ENCODE measurements at regions not wholly inside any gene's neighbourhood (a gene's known extent, or its start where the extent isn't known, plus 50 kb on each side); places are given as distances from the start of the nearest gene placed in this dataset.
A peak's percentile ranks its signal among the peaks of the same experiment; 100 is the strongest.
"Not testable (repeated sequence)": the region's sequence is repeated elsewhere in the genome, so short reads cannot be mapped to it uniquely, and the experiment has no call there.

GRCh38 chr12:45490232-45490881 lies 239.1 kb upstream of the ARID2 start:
- ATAC-seq = no peak

GRCh38 chr12:45494279-45494678 lies 235.2 kb upstream of the ARID2 start:
- no peak for ATAC-seq

- no peak for ATAC-seq
Observed at GRCh38 chr12:45498645-45499044, 230.9 kb upstream of the ARID2 start.

GRCh38 chr12:45502481-45503128 lies 226.9 kb upstream of the ARID2 start:
- no peak for ATAC-seq

GRCh38 chr12:45503899-45504298 lies 225.6 kb upstream of the ARID2 start:
- no peak for ATAC-seq

GRCh38 chr12:45504316-45505010 lies 225.0 kb upstream of the ARID2 start:
- ATAC-seq = no peak

GRCh38 chr12:45509187-45509586 lies 220.3 kb upstream of the ARID2 start:
- ATAC-seq = no peak

GRCh38 chr12:45509621-45510020 lies 219.9 kb upstream of the ARID2 start:
- no peak for ATAC-seq

GRCh38 chr12:45517381-45517780 lies 212.1 kb upstream of the ARID2 start:
- ATAC-seq = no peak

GRCh38 chr12:45518291-45519235 lies 210.9 kb upstream of the ARID2 start:
- peak; percentile 78 to 86 for ATAC-seq

- ATAC-seq = no peak
Observed at GRCh38 chr12:45522227-45522626, 207.3 kb upstream of the ARID2 start.

- ATAC-seq = not testable (repeated sequence)
Observed at GRCh38 chr12:45526823-45527222, 202.7 kb upstream of the ARID2 start.

- ATAC-seq = no peak
Observed at GRCh38 chr12:45532113-45532512, 197.4 kb upstream of the ARID2 start.

- no peak for ATAC-seq
Observed at GRCh38 chr12:45535610-45536180, 193.8 kb upstream of the ARID2 start.

- ATAC-seq = no peak
Observed at GRCh38 chr12:45536284-45536683, 193.2 kb upstream of the ARID2 start.

- no peak for ATAC-seq
Observed at GRCh38 chr12:45540661-45541341, 188.7 kb upstream of the ARID2 start.

GRCh38 chr12:45543887-45544286 lies 185.6 kb upstream of the ARID2 start:
- ATAC-seq = peak; percentile 80 to 87

- no peak for ATAC-seq
Observed at GRCh38 chr12:45546545-45546944, 183.0 kb upstream of the ARID2 start.

GRCh38 chr12:45547132-45547531 lies 182.4 kb upstream of the ARID2 start:
- no peak for ATAC-seq

GRCh38 chr12:45547822-45548221 lies 181.7 kb upstream of the ARID2 start:
- ATAC-seq = no peak

GRCh38 chr12:45548426-45548825 lies 181.1 kb upstream of the ARID2 start:
- ATAC-seq = no peak

- no peak for ATAC-seq
Observed at GRCh38 chr12:45549337-45549902, 180.1 kb upstream of the ARID2 start.

All from activated CD4-positive, CD25-positive, alpha-beta regulatory T cell treated with anti-CD3 and anti-CD28 coated beads, Interleukin-2, amount 50 U/mL, for 24 hours (primary cell).